Fibroblast of lung (primary cell): ENCODE measurements at regions not wholly inside any gene's neighbourhood (a gene's known extent, or its start where the extent isn't known, plus 50 kb on each side); places are given as distances from the start of the nearest gene placed in this dataset.

Source experiments
- EZH2 ChIP-seq: IDR thresholded peaks from 2 replicates; pipeline ENCODE4 v1.5.1; 2012; ENCODE audit warnings: low read length, control low read depth, mild to moderate bottlenecking; ENCODE audit errors: missing control alignments
- TF ChIP-seq, protein P1 (sequence below), 2 donors: IDR thresholded peaks in 1 of 2; conservative IDR thresholded peaks in 1 of 2; 1 replicate in 1 of 2; 2 replicates in 1 of 2; pipeline ENCODE4 v1.5.1; 2011 to 2012; ENCODE audit warnings: low read length in 2 of 2, control low read depth in 1 of 2, inconsistent platforms in 1 of 2, low read depth in 1 of 2, mild to moderate bottlenecking in 1 of 2

DNA sequence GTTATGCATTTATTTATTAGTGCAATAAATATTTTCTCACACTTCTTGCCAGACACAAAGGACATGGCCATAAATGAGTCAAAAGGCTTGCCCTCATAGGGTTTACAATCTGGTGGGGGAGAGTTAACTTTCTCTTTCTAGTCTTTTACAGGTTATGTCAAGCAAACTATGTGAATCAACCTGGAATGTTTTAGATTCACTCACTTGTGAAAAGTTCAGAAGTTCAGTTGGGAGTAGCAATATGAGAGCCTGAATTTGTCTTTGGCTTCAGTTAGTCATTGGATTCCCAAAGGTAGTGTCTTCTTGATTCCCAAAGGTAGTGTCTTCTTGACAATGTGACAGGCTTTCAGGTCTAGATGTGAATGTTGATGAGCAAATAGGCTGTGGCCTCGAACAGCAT, 264.8 kb downstream of the SOX2 start:
- TF ChIP-seq, protein P1, sequence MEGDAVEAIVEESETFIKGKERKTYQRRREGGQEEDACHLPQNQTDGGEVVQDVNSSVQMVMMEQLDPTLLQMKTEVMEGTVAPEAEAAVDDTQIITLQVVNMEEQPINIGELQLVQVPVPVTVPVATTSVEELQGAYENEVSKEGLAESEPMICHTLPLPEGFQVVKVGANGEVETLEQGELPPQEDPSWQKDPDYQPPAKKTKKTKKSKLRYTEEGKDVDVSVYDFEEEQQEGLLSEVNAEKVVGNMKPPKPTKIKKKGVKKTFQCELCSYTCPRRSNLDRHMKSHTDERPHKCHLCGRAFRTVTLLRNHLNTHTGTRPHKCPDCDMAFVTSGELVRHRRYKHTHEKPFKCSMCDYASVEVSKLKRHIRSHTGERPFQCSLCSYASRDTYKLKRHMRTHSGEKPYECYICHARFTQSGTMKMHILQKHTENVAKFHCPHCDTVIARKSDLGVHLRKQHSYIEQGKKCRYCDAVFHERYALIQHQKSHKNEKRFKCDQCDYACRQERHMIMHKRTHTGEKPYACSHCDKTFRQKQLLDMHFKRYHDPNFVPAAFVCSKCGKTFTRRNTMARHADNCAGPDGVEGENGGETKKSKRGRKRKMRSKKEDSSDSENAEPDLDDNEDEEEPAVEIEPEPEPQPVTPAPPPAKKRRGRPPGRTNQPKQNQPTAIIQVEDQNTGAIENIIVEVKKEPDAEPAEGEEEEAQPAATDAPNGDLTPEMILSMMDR (conservative IDR thresholded peaks at IDR 0.05 in 1 of 2, IDR thresholded peaks at IDR 0.05 in 1 of 2; ENCODE audit: low read depth in 1 of 2, low read length in 2 of 2) = no peak
- no peak for TF ChIP-seq EZH2
